SK-N-MC (cell line): ENCODE measurements at regions not wholly inside any gene's neighbourhood (a gene's known extent, or its start where the extent isn't known, plus 50 kb on each side); places are given as distances from the start of the nearest gene placed in this dataset.

Experiments used
- EZH2 ChIP-seq: fragments of 200-600 bp; sonication (generic); IDR thresholded peaks from one replicate; pipeline ENCODE4 v1.6.1; 2017; ENCODE audit warnings: antibody characterized with exemption
- FOXP2 ChIP-seq: optimal IDR thresholded peaks from 2 replicates; pipeline ENCODE3; 2011; ENCODE audit warnings: mild to moderate bottlenecking, moderate library complexity; ENCODE audit not compliant: insufficient read depth; ENCODE audit errors: extremely low read length, control extremely low read depth
- POLR2AphosphoS5 ChIP-seq: IDR thresholded peaks from 2 replicates; pipeline ENCODE4 v1.6.1; 2012; ENCODE audit warnings: mild to moderate bottlenecking, low read depth, low read length, borderline replicate concordance

- TF ChIP-seq POLR2AphosphoS5 (no peak), EZH2 (no peak), FOXP2 (no peak)
These were observed 128.9 kb downstream of the ELOVL4 start for GRCh38 chr6:79818471-79818870.
